GM12878 (cell line): ENCODE measurements at regions not wholly inside any gene's neighbourhood (a gene's known extent, or its start where the extent isn't known, plus 50 kb on each side); places are given as distances from the start of the nearest gene placed in this dataset.

ENCODE experiments used
- ATAC-seq: fragments of 200-7000 bp; cut with Tn5 transposase; 3 replicates; pipeline ENCODE4 v1.9.1; 2020; ENCODE audit warnings: mild to moderate bottlenecking, moderate library complexity
- BruUV-seq: library from RNA; stranded (reverse); fragments of 400-500 nt; replicated peaks from 2 replicates; lab custom pipeline; 2021; lab: Mats Ljungman, UMichigan
- CTCF ChIA-PET: fragments of 300-600 bp; sonication (Branson Sonifier 250); formaldehyde crosslinking; extraction: SDS; loops from one replicate; lab custom pipeline; 2021; ENCODE audit warnings: inconsistent platforms; lab: Yijun Ruan, JAX
- POLR2A ChIA-PET: fragments of 350-600 bp; formaldehyde crosslinking; extraction: SDS; loops from one replicate; lab custom pipeline; 2021; ENCODE audit warnings: inconsistent platforms; lab: Charles Lee
- RAD21 ChIA-PET: fragments of 300-600 bp; sonication (Branson Sonifier 250); formaldehyde crosslinking; loops from one replicate; lab custom pipeline; 2023; ENCODE audit warnings: antibody characterized with exemption; ENCODE audit not compliant: unreplicated experiment; lab: Charles Lee
- SMC1A ChIA-PET: fragments of 300-600 bp; sonication (Branson Sonifier 250); formaldehyde crosslinking; loops from one replicate; lab custom pipeline; 2023; ENCODE audit not compliant: unreplicated experiment, uncharacterized antibody; lab: Charles Lee
- DNase-seq: peaks from one replicate; pipeline ENCODE4 v3.0.0-alpha.2; 2011; ENCODE audit warnings: low read depth, low spot score
- FAIRE-seq: peaks from 3 replicates; lab custom pipeline; 2011; peaks lifted over from hg19 to GRCh38; lab: Jason Lieb, UNC
- H2AFZ ChIP-seq: 2 replicates; pipeline ENCODE4 v1.6.0; 2011; ENCODE audit warnings: low read depth, low read length, control low read depth; ENCODE audit not compliant: control insufficient read depth
- H3K27ac ChIP-seq: 2 replicates; pipeline ENCODE4 v1.5.1; 2011; ENCODE audit warnings: control low read depth; ENCODE audit not compliant: control insufficient read depth, insufficient read depth
- H3K27me3 ChIP-seq, 2 experiments: replicated peaks in 1 of 2; 2 replicates each; pipeline versions ENCODE4 v1.6.0 to v1.6.1; 2011; ENCODE audit warnings: low read length in 1 of 2; ENCODE audit not compliant: control insufficient read depth in 2 of 2, insufficient read depth in 2 of 2
- H3K36me3 ChIP-seq, 2 experiments: 2 replicates each; pipeline ENCODE4 v1.5.1; 2011; ENCODE audit warnings: low read length in 1 of 2; ENCODE audit not compliant: control insufficient read depth in 2 of 2, insufficient read depth in 2 of 2
- H3K4me1 ChIP-seq: 2 replicates; pipeline ENCODE4 v1.6.1; 2011; ENCODE audit warnings: mild to moderate bottlenecking, low read length, moderate library complexity, mixed read lengths; ENCODE audit not compliant: control insufficient read depth, insufficient read depth
- H3K4me2 ChIP-seq: 2 replicates; pipeline ENCODE4 v1.6.0; 2011; ENCODE audit warnings: control low read depth; ENCODE audit not compliant: control insufficient read depth, insufficient read depth
- H3K4me3 ChIP-seq: fragments of 200-600 bp; sonication (generic); 2 replicates; pipeline ENCODE4 v1.5.1; 2016
- H3K79me2 ChIP-seq: 2 replicates; pipeline ENCODE4 v1.6.0; 2011; ENCODE audit warnings: low read length; ENCODE audit not compliant: control insufficient read depth, insufficient read depth
- H3K9ac ChIP-seq: 2 replicates; pipeline ENCODE4 v1.8.0; 2011; ENCODE audit warnings: low read length, control low read depth, mixed read lengths; ENCODE audit not compliant: control insufficient read depth, insufficient read depth
- H3K9me3 ChIP-seq: replicated peaks from 3 replicates; pipeline ENCODE4 v1.5.1; 2011; ENCODE audit warnings: mild to moderate bottlenecking, low read length; ENCODE audit not compliant: control insufficient read depth, insufficient read depth
- H4K20me1 ChIP-seq: 2 replicates; pipeline ENCODE4 v1.6.0; 2011; ENCODE audit not compliant: control insufficient read depth, insufficient read depth
- ATF7 ChIP-seq: fragments of 450-650 bp; IDR thresholded peaks from 2 replicates; pipeline ENCODE4 v1.6.1; 2016; ENCODE audit warnings: low read depth, mild to moderate bottlenecking
- CHD2 ChIP-seq: IDR thresholded peaks from 2 replicates; pipeline ENCODE4 v1.6.1; 2011; ENCODE audit warnings: low read depth, low read length, improper control_type of control experiment, borderline replicate concordance
- HDGF ChIP-seq: fragments of 450-650 bp; IDR thresholded peaks from 2 replicates; pipeline ENCODE4 v1.6.1; 2016; ENCODE audit warnings: antibody characterized with exemption
- JUND ChIP-seq: IDR thresholded peaks from 2 replicates; pipeline ENCODE4 v1.6.1; 2012; ENCODE audit warnings: low read depth, mild to moderate bottlenecking, low read length, improper control_type of control experiment, moderate library complexity
- MEF2A ChIP-seq: IDR thresholded peaks from 2 replicates; pipeline ENCODE4 v1.6.1; 2011; ENCODE audit warnings: low read depth, mild to moderate bottlenecking, low read length, moderate library complexity; ENCODE audit not compliant: insufficient read depth
- POLR2AphosphoS5 ChIP-seq: IDR thresholded peaks from 2 replicates; pipeline ENCODE4 v1.6.1; 2011; ENCODE audit warnings: mild to moderate bottlenecking, low read length, inconsistent platforms
- SIX5 ChIP-seq: IDR thresholded peaks from 2 replicates; pipeline ENCODE4 v1.6.1; 2011; ENCODE audit warnings: mild to moderate bottlenecking, low read depth, low read length, moderate library complexity; ENCODE audit not compliant: severe bottlenecking
- TCF12 ChIP-seq: IDR thresholded peaks from 2 replicates; pipeline ENCODE4 v1.6.1; 2011; ENCODE audit warnings: low read depth, mild to moderate bottlenecking, low read length
- YY1 ChIP-seq: IDR thresholded peaks from 2 replicates; pipeline ENCODE4 v1.6.1; 2011; ENCODE audit warnings: low read depth, mild to moderate bottlenecking, low read length
- ZNF217 ChIP-seq: fragments of 450-650 bp; IDR thresholded peaks from 2 replicates; pipeline ENCODE4 v1.6.1; 2017; ENCODE audit warnings: antibody characterized with exemption, mild to moderate bottlenecking
- WGBS: methylation state at CpG from one replicate; pipeline ENCODE4 v1.1.6; 2016; ENCODE audit warnings: low lambda C conversion rate; ENCODE audit not compliant: insufficient replicate concordance, insufficient coverage; ENCODE audit errors: missing lambda C conversion rate; 5-methylcytosine and 5-hydroxymethylcytosine counted together
- in situ Hi-C: fragments of 300-500 bp; cut with MboI; formaldehyde crosslinking; loops from 9 replicates; pipeline ENCODE4 v1.14.3; 2018; ENCODE audit warnings: mixed read lengths
- intact Hi-C: fragments of 100-400 bp; cut with micrococcal nuclease; formaldehyde crosslinking; loops from one replicate; pipeline ENCODE4 v1.14.2; 2022; ENCODE audit not compliant: unreplicated experiment
- TF ChIP-seq, protein P1 (sequence below): fragments of 450-650 bp; formaldehyde crosslinking; IDR thresholded peaks from 2 replicates; pipeline ENCODE4 v1.5.0; 2022; ENCODE audit warnings: mild to moderate bottlenecking, missing genetic modification characterization
- TF ChIP-seq, protein P2 (sequence below): IDR thresholded peaks from 2 replicates; pipeline ENCODE4 v1.6.1; 2011; ENCODE audit warnings: borderline replicate concordance, low read depth, mild to moderate bottlenecking, moderate library complexity, low read length; ENCODE audit not compliant: insufficient read depth, poor library complexity, severe bottlenecking

GRCh38 chr7:4461531-4461930 lies 220.6 kb upstream of the FOXK1 start:
- H2AFZ ChIP-seq, result no peak overlapping the region
- in situ Hi-C loops (no loop called here), intact Hi-C loops (no loop called here)
- H3K4me1 ChIP-seq, result no peaks in the 10 kb centered on the region
- no peak overlapping the region for H3K4me3 ChIP-seq
- WGBS, result 29% methylated on average over 8 of the region's 8 CpGs
- no peak overlapping the region for H3K9ac ChIP-seq
- no peak overlapping the region for H3K4me2 ChIP-seq
- H4K20me1 ChIP-seq, result no peaks in the 10 kb centered on the region
- FAIRE-seq (no peak), ATAC-seq (no peak), DNase-seq (no peak)
- no peaks in the 10 kb centered on the region for H3K36me3 ChIP-seq
- no peaks in the 10 kb centered on the region; the same call in 2 of the 3 replicates for H3K9me3 ChIP-seq
- ChIA-PET SMC1A (no interaction called here), RAD21 (no interaction called here), POLR2A (no interaction called here), CTCF (no interaction called here)
- BruUV-seq, result no TSS peak
- no peak for TF ChIP-seq ATF7
- no peak for TF ChIP-seq YY1
- TF ChIP-seq TCF12, result no peak
- TF ChIP-seq HDGF, result no peak
- TF ChIP-seq, protein P1, sequence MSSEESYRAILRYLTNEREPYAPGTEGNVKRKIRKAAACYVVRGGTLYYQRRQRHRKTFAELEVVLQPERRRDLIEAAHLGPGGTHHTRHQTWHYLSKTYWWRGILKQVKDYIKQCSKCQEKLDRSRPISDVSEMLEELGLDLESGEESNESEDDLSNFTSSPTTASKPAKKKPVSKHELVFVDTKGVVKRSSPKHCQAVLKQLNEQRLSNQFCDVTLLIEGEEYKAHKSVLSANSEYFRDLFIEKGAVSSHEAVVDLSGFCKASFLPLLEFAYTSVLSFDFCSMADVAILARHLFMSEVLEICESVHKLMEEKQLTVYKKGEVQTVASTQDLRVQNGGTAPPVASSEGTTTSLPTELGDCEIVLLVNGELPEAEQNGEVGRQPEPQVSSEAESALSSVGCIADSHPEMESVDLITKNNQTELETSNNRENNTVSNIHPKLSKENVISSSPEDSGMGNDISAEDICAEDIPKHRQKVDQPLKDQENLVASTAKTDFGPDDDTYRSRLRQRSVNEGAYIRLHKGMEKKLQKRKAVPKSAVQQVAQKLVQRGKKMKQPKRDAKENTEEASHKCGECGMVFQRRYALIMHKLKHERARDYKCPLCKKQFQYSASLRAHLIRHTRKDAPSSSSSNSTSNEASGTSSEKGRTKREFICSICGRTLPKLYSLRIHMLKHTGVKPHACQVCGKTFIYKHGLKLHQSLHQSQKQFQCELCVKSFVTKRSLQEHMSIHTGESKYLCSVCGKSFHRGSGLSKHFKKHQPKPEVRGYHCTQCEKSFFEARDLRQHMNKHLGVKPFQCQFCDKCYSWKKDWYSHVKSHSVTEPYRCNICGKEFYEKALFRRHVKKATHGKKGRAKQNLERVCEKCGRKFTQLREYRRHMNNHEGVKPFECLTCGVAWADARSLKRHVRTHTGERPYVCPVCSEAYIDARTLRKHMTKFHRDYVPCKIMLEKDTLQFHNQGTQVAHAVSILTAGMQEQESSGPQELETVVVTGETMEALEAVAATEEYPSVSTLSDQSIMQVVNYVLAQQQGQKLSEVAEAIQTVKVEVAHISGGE (CRISPR knock-in tag), result no peak
- TF ChIP-seq ZNF217, result no peak
- TF ChIP-seq, protein P2, sequence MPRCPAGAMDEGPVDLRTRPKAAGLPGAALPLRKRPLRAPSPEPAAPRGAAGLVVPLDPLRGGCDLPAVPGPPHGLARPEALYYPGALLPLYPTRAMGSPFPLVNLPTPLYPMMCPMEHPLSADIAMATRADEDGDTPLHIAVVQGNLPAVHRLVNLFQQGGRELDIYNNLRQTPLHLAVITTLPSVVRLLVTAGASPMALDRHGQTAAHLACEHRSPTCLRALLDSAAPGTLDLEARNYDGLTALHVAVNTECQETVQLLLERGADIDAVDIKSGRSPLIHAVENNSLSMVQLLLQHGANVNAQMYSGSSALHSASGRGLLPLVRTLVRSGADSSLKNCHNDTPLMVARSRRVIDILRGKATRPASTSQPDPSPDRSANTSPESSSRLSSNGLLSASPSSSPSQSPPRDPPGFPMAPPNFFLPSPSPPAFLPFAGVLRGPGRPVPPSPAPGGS, result no peak
- TF ChIP-seq SIX5, result no peak
- no peak for TF ChIP-seq JUND
- TF ChIP-seq CHD2, result no peak
- TF ChIP-seq MEF2A, result no peak
- TF ChIP-seq POLR2AphosphoS5, result no peak
- H3K27me3 ChIP-seq, result no peaks in the 10 kb centered on the region
- H3K27ac ChIP-seq, result no peak overlapping the region
- H3K79me2 ChIP-seq, result no peaks in the 10 kb centered on the region
